ENCODE measurements at regions not wholly inside any gene's neighbourhood (a gene's known extent, or its start where the extent isn't known, plus 50 kb on each side); places are given as distances from the start of the nearest gene placed in this dataset.

DNA sequence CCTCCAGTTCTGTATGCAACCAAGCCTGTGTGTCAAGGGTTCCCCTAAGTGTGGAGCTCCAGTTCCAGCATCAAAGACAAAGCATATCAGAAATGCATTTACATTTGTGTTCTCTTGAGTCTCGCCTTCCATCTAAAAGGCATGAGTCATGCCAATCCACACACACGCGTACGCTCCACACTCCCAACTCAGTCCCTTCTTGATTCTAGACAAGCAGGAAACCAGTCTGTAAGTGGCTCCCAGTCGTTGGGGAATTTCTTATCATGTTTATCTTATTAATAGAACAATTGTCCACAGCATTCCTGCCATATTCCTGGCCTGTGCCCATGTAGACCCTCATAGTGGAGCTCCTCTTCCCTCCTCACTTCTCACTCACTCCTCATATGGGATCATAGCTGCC lies 86.4 kb upstream of the SLC35G4 start:
- POLR2A ChIA-PET, result no interaction called here
- CTCF ChIA-PET, result interaction anchor here (0.7 to 1.4 kb wide), 2 partner anchors 30 to 213 kb away, joined by 3 to 11 read pairs; no protein-coding TSS in a partner anchor

DNA sequence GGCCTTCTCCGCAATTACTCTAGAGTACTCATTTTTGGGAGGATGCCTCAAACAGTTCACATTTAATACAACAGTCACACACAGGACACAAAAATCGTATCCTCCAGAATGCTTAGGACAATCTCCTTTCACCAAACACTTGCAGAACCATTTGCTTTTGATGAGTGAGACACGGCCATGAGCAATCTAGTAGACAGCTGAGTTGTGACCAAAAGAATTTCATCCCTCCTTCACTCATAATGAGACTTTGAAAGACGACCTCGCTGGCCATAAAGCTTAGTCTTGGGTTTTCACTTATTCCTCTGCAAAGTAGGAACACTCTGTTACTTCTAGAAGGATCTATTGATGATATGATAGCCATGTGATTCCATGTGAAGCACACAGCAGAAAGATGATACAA lies 87.5 kb upstream of the SLC35G4 start:
- ChIA-PET CTCF (no interaction called here), POLR2A (no interaction called here)
- TF ChIP-seq, protein P1, sequence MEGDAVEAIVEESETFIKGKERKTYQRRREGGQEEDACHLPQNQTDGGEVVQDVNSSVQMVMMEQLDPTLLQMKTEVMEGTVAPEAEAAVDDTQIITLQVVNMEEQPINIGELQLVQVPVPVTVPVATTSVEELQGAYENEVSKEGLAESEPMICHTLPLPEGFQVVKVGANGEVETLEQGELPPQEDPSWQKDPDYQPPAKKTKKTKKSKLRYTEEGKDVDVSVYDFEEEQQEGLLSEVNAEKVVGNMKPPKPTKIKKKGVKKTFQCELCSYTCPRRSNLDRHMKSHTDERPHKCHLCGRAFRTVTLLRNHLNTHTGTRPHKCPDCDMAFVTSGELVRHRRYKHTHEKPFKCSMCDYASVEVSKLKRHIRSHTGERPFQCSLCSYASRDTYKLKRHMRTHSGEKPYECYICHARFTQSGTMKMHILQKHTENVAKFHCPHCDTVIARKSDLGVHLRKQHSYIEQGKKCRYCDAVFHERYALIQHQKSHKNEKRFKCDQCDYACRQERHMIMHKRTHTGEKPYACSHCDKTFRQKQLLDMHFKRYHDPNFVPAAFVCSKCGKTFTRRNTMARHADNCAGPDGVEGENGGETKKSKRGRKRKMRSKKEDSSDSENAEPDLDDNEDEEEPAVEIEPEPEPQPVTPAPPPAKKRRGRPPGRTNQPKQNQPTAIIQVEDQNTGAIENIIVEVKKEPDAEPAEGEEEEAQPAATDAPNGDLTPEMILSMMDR (IDR thresholded peaks at IDR 0.05; ENCODE audit: insufficient read depth, low read length, missing control alignments), result no peak
- no peak for DNase-seq (ENCODE audit: low read depth, low spot score)
- no peak overlapping the region for H3K4me3 ChIP-seq (ENCODE audit: low read depth, low read length)

More for the DNA sequence above, 86.4 kb upstream of the SLC35G4 start:
- TF ChIP-seq, protein P1 (IDR thresholded peaks at IDR 0.05; ENCODE audit: insufficient read depth, low read length, missing control alignments), result no peak
- no peak for DNase-seq (ENCODE audit: low read depth, low spot score)
- no peak overlapping the region for H3K4me3 ChIP-seq (ENCODE audit: low read depth, low read length)

DNA sequence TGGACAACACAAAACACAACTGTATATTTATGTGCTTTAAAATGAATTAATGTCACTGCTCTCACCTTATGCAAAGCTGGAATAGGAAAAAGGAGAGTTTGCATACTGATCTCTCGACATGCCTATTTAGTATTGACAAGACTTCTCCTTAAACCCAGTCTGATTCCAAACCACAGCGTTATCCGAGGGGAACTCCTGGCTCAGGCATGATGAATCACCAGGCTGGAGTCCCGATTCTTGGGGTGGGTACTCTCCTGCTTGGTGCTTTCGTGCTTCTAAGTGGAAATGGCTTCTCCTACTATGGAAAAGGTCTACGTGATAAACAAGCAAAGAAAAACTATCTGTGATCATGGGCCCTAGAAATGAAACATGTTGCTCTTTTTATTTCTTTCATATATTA lies 88.9 kb upstream of the SLC35G4 start:
- H3K4me3 ChIP-seq (ENCODE audit: low read depth, low read length), result no peak overlapping the region
- ChIA-PET POLR2A (no interaction called here), CTCF (interaction anchor here (2.7 to 3.0 kb wide), 3 partner anchors 15 to 210 kb away, joined by 13 to 16 read pairs (median 15); no protein-coding TSS in a partner anchor)
- no peak for DNase-seq (ENCODE audit: low read depth, low spot score)
- TF ChIP-seq, protein P1 (IDR thresholded peaks at IDR 0.05; ENCODE audit: insufficient read depth, low read length, missing control alignments), result no peak

DNA sequence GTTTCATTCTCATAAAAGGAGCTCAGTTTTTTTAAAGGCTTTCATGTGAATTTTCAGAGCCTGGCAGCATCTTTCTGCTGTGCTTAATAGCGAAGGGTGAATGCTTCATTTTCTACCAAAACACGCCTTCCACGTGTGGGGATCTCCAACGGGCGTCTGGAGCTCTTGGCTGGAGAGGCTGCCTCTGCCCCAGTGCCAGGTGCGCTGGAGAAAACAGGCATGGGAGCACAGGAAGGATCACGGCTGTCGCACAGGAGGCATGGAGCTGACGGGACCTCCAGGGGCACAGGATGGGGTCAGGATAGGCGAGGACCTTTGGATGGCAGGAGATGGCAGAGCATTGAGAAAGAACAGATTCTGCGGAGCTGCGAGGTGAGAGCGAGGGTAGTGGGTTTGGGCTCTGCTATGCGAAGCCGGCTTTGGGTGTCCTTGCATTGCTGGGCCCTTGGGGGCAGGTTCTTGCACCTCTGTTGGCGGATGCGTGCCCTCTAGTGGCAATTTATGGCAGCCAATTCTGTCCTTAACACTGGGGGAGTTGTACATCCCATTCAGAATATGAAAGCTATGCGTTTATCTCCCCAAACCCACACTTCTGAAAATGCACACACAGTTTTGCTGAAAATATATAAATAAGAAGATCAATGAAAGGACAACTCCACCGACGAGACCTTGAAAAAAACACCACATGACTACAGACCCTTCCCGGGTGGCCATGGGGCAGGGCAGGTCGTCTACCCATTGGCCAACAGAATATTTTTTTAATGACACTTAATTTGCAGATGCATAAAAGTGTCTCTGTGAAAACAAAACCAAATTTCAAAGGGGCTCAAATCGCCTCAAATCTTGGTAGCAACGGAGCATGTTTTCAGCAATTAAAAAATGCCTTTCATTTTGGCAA lies 90.4 kb upstream of the SLC35G4 start:
- ChIA-PET POLR2A (no interaction called here), CTCF (interaction anchor here (0.7 to 3.2 kb wide), 22 partner anchors 9 to 668 kb away, joined by 3 to 22 read pairs (median 4); no protein-coding TSS in a partner anchor)
- H3K4me3 ChIP-seq (ENCODE audit: low read depth, low read length), result no peak overlapping the region
- TF ChIP-seq, protein P1 (IDR thresholded peaks at IDR 0.05; ENCODE audit: insufficient read depth, low read length, missing control alignments), result peak; percentile 59
- no peak for DNase-seq (ENCODE audit: low read depth, low spot score)

DNA sequence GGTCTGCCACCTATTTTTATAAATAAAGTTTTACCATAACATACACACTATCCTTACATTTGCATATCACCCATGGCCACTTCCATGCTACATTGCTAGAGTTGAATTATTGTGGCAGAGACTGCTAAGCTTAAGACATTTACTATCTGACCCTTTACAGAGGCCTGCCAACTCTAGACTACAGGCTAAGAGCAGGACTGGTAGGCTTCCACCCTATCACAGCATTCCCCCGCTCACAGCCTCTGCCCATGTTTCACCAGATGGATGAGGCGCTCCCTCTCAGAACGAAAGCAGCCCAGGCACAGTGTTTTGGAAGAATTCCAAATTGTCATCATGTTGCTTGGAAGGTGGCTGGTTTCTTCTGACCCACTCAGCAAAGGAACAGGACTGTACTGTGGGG lies 91.7 kb upstream of the SLC35G4 start:
- POLR2A ChIA-PET, result no interaction called here
- CTCF ChIA-PET, result interaction anchor here (1.2 to 3.2 kb wide), 8 partner anchors 10 to 666 kb away, joined by 3 to 22 read pairs (median 12); no protein-coding TSS in a partner anchor
- no peak for DNase-seq (ENCODE audit: low read depth, low spot score)
- H3K4me3 ChIP-seq (ENCODE audit: low read depth, low read length), result no peak overlapping the region
- TF ChIP-seq, protein P1 (IDR thresholded peaks at IDR 0.05; ENCODE audit: insufficient read depth, low read length, missing control alignments), result no peak

DNA sequence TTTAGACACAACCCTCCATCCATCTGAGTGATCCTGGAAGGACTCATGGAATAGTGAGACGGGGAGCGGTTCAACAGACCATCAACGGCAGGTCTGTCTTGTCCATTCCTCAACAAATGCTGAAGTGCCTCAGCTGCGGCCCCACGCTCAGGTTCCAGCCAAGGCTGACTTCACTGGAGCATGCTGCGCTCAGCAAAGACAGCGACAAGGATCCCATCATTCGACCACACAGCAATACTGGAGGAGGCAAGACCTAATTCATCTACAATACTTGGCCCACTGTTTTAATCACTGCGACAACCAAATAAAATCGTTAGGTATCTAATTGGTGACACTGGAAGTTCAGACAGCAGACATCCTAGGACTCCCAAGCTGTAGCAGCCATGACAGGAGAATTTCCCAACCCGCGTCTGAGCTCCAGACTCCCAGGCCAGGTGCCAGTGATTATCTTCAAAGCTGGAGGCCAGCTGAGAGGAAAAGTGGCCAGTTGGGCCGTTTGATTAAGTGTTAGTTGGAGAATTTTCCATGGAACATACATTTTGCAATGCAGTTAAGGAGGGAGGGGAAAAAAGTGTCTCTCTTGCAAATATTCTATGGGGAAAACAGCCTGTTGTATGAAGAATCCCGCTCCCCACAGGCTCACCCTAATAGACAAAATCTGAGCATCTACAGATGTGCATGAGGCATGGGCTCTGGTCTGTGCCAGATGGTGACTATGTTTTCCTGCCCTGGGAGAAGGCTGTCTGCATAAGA lies 92.5 kb upstream of the SLC35G4 start:
- no peak overlapping the region for H3K4me3 ChIP-seq (ENCODE audit: low read depth, low read length)
- ChIA-PET POLR2A (no interaction called here), CTCF (interaction anchor here (1.2 to 3.2 kb wide), 4 partner anchors 34 to 665 kb away, joined by 3 to 14 read pairs (median 7); no protein-coding TSS in a partner anchor)
- TF ChIP-seq, protein P1 (IDR thresholded peaks at IDR 0.05; ENCODE audit: insufficient read depth, low read length, missing control alignments), result no peak
- no peak for DNase-seq (ENCODE audit: low read depth, low spot score)
